HL-60/S4 (cell line): ENCODE measurements at regions not wholly inside any gene's neighbourhood (a gene's known extent, or its start where the extent isn't known, plus 50 kb on each side); places are given as distances from the start of the nearest gene placed in this dataset.

Source experiments
- in situ Hi-C: fragments of 300-500 bp; cut with MboI; formaldehyde crosslinking; loops from 2 replicates; pipeline ENCODE4 v1.14.3; 2022; ENCODE audit warnings: low sequenced_read_pairs

DNA sequence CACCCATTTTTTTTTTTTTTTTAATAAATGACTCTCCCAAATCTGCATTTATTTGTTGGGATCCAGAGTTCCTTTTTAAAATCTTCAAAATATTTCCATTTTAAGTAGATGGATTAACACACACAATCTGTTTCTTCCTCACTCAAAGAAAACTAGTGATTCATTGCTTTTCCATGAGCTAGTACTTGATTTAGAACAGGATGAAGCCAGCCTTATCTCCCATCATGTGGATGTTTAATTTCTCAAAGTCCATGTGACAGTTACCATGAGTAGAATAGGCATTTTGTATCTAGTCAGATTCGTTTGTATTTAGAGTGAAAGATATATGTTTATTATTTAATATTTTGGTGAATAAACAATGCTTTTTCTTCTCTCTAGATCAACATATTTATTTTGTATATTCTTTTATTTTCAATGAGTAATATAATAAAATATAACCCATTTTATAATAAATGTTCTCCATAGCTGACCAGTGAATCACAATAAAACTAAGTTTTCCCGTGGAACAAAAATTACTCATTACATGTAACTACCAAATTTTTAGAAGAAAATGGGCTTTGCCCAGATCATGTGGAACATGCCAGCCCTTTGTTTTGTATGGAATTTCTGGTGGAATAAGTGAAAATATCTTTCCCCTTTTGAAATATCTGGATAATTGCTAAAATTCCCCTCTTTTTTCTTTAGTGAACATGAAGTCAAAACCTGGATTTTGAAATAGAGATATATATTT, 54.9 kb upstream of the RPS23 start:
- in situ Hi-C loops = loop anchor here (25.0 kb wide), 1 partner anchor 1229 kb away; no protein-coding TSS in a partner anchor

GRCh38 chr5:82332064-82332855, 54.1 kb upstream of the RPS23 start:
- in situ Hi-C loops = loop anchor here (25.0 kb wide), 1 partner anchor 1230 kb away; no protein-coding TSS in a partner anchor

DNA sequence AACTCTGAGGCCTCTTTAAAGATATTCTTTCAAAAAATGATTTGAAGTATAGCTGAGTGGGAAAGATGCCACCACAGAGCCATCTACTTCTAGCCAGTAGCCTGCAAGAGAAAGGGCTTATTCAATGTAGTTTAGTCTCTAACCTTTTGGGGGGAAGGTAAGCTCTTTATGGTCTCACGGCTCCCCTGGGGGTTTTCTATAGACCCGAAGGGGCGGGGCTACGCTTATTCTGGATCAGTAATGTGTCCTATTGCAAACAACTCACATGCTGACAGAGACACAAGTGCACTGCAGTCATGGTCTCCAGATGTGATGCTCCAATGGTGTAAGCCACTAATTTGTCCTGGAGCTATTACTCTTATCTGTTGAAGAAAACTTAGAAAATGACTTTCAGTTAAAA, 53.4 kb upstream of the RPS23 start:
- in situ Hi-C loops = loop anchor here (25.0 kb wide), 1 partner anchor 1231 kb away; no protein-coding TSS in a partner anchor

DNA sequence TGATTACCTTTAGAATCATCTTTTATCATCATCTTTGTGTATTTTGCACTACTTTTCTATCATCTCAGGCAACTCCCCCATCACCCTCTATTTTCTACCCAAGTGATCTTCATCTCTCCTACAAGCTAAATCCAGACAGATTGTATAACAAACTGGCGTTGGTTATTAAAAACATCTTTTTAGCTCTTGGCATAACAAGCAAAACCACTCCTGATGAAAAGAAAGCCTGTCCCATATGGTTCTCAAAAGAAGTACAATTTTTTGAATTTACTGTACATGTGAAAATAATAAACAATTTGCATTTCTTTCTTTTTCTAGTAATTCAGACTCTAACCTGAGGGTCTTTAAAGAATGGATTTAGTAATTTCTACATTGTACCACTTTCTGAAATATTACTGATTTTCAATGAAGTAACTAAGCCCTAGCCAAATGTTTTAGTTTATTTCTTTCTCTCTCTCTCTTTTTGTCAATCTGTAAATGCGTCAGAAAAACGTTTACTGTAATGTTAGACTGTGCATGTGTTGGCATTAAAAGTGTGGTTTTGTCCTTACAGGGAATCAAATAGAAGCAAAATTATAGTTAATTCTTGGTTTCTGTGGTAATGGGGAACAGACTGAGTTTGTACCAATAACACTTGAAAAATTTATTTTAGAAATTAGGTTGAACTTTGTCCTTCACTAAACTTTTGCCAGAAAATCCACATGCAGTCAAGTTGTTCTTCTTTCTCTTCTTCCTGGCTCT, 52.5 kb upstream of the RPS23 start:
- in situ Hi-C loops = loop anchor here (25.0 kb wide), 1 partner anchor 1232 kb away; no protein-coding TSS in a partner anchor

GRCh38 chr5:82329393-82329792, 51.2 kb upstream of the RPS23 start:
- in situ Hi-C loops = loop anchor here (25.0 kb wide), 1 partner anchor 1233 kb away; no protein-coding TSS in a partner anchor
